Adrenal gland (tissue), 5 donors: ENCODE measurements at regions not wholly inside any gene's neighbourhood (a gene's known extent, or its start where the extent isn't known, plus 50 kb on each side); places are given as distances from the start of the nearest gene placed in this dataset.

Source experiments
- CTCF ChIP-seq, 6 experiments: fragments of 450-650 bp in 4 of 6; fragments of 200-600 bp in 2 of 6; sonication (generic) in 1 of 6; IDR thresholded peaks; 1 replicate in 5 of 6; 2 replicates in 1 of 6; pipeline versions ENCODE4 v1.5.1 to v1.8.0; 2016 to 2021; ENCODE audit warnings: antibody characterized with exemption in 6 of 6, mild to moderate bottlenecking in 2 of 6, moderate library complexity in 1 of 6
- POLR2A ChIP-seq, 2 donors: fragments of 450-650 bp; IDR thresholded peaks; one replicate each; pipeline ENCODE4 v1.6.1; 2017; ENCODE audit warnings: antibody characterized with exemption in 2 of 2, mild to moderate bottlenecking in 2 of 2, moderate library complexity in 1 of 2
- donor health status: DM: no; HTN: no; CAD: no.

- no peak for TF ChIP-seq CTCF (IDR thresholded peaks at IDR 0.05)
- TF ChIP-seq POLR2A (IDR thresholded peaks at IDR 0.05) = no peak
These were observed 456.2 kb upstream of the NMUR2 start for GRCh38 chr5:152861231-152861630.
